Adrenal gland (tissue), 5 donors: ENCODE measurements at regions not wholly inside any gene's neighbourhood (a gene's known extent, or its start where the extent isn't known, plus 50 kb on each side); places are given as distances from the start of the nearest gene placed in this dataset.

Experiments
- CTCF ChIP-seq, 6 experiments: fragments of 450-650 bp in 4 of 6; fragments of 200-600 bp in 2 of 6; sonication (generic) in 1 of 6; IDR thresholded peaks; 1 replicate in 5 of 6; 2 replicates in 1 of 6; pipeline versions ENCODE4 v1.5.1 to v1.8.0; 2016 to 2021; ENCODE audit warnings: antibody characterized with exemption in 6 of 6, mild to moderate bottlenecking in 2 of 6, moderate library complexity in 1 of 6
- POLR2A ChIP-seq, 2 donors: fragments of 450-650 bp; IDR thresholded peaks; one replicate each; pipeline ENCODE4 v1.6.1; 2017; ENCODE audit warnings: antibody characterized with exemption in 2 of 2, mild to moderate bottlenecking in 2 of 2, moderate library complexity in 1 of 2
- donor health status: DM: no; HTN: no; CAD: no.

- TF ChIP-seq CTCF (IDR thresholded peaks at IDR 0.05) (no peak), POLR2A (IDR thresholded peaks at IDR 0.05) (no peak)
These were observed 322.1 kb upstream of the RGS6 start for GRCh38 chr14:71610149-71610548.
